Liver (tissue), 7 donors: ENCODE measurements at regions not wholly inside any gene's neighbourhood (a gene's known extent, or its start where the extent isn't known, plus 50 kb on each side); places are given as distances from the start of the nearest gene placed in this dataset.

Experiments
- DNase-seq: peaks from one replicate; pipeline ENCODE4 v3.0.0-alpha.2; 2017; ENCODE audit warnings: low spot score
- H3K27ac ChIP-seq, 2 donors: one replicate each; pipeline ENCODE4 v1.7.0; 2013; ENCODE audit warnings: inconsistent platforms in 2 of 2, low read length in 2 of 2, control low read depth in 1 of 2, low read depth in 1 of 2, mild to moderate bottlenecking in 1 of 2
- H3K27me3 ChIP-seq, 4 donors: one replicate each; pipeline versions ENCODE4 v1.6.1 to v1.7.0; 2013; ENCODE audit warnings: low read length in 3 of 4, inconsistent platforms in 1 of 4, mild to moderate bottlenecking in 1 of 4, moderate library complexity in 1 of 4; ENCODE audit not compliant: control insufficient read depth in 4 of 4, insufficient read depth in 4 of 4
- H3K36me3 ChIP-seq, 4 donors: one replicate each; pipeline versions ENCODE4 v1.6.1 to v1.7.0; 2013; ENCODE audit warnings: low read length in 3 of 4, mild to moderate bottlenecking in 3 of 4, low read depth in 1 of 4, moderate library complexity in 1 of 4; ENCODE audit not compliant: control insufficient read depth in 4 of 4, insufficient read depth in 3 of 4
- H3K4me1 ChIP-seq, 4 donors: one replicate each; pipeline versions ENCODE4 v1.6.1 to v1.7.0; 2013; ENCODE audit warnings: low read length in 3 of 4, mild to moderate bottlenecking in 3 of 4, moderate library complexity in 1 of 4; ENCODE audit not compliant: control insufficient read depth in 4 of 4, insufficient read depth in 4 of 4
- H3K4me3 ChIP-seq, 3 donors: one replicate each; pipeline versions ENCODE4 v1.6.1 to v1.7.0; 2013; ENCODE audit warnings: low read length in 3 of 3, control low read depth in 1 of 3, low read depth in 1 of 3, mild to moderate bottlenecking in 1 of 3
- H3K9ac ChIP-seq, 2 donors: one replicate each; pipeline ENCODE4 v1.7.0; 2013; ENCODE audit warnings: low read length in 2 of 2, mild to moderate bottlenecking in 2 of 2, moderate library complexity in 2 of 2, control low read depth in 1 of 2, low read depth in 1 of 2
- H3K9me3 ChIP-seq, 4 donors: one replicate each; pipeline versions ENCODE4 v1.6.1 to v1.7.0; 2013; ENCODE audit warnings: low read length in 3 of 4; ENCODE audit not compliant: control insufficient read depth in 4 of 4
- ATF3 ChIP-seq: IDR thresholded peaks from 2 replicates; pipeline ENCODE4 v1.6.1; 2016; ENCODE audit warnings: antibody characterized with exemption
- CTCF ChIP-seq: fragments of 150-350 bp; IDR thresholded peaks from 2 replicates; pipeline ENCODE4 v1.5.1; 2017; ENCODE audit warnings: improper control_type of control experiment, low read depth, low read length; ENCODE audit not compliant: missing input control
- EGR1 ChIP-seq, 2 donors: IDR thresholded peaks; 2 replicates each; pipeline ENCODE4 v1.6.1; 2016 to 2018; ENCODE audit warnings: antibody characterized with exemption in 2 of 2, low read depth in 2 of 2
- FOXA1 ChIP-seq: IDR thresholded peaks from 2 replicates; pipeline ENCODE4 v1.6.1; 2016; ENCODE audit warnings: antibody characterized with exemption
- FOXA2 ChIP-seq: IDR thresholded peaks from 2 replicates; pipeline ENCODE4 v1.6.1; 2016; ENCODE audit warnings: antibody characterized with exemption
- GABPA ChIP-seq, 2 donors: IDR thresholded peaks in 1 of 2; conservative IDR thresholded peaks in 1 of 2; 2 replicates each; pipeline ENCODE4 v1.6.1; 2016; ENCODE audit warnings: antibody characterized with exemption in 2 of 2, mild to moderate bottlenecking in 1 of 2, moderate library complexity in 1 of 2
- HNF4A ChIP-seq, 2 donors: conservative IDR thresholded peaks; 2 replicates each; pipeline ENCODE4 v1.6.1; 2016; ENCODE audit warnings: antibody characterized with exemption in 2 of 2, mild to moderate bottlenecking in 2 of 2
- HNF4G ChIP-seq: IDR thresholded peaks from 2 replicates; pipeline ENCODE4 v1.6.1; 2016; ENCODE audit warnings: antibody characterized with exemption
- JUND ChIP-seq, 2 donors: IDR thresholded peaks; 2 replicates each; pipeline ENCODE4 v1.6.1; 2016; ENCODE audit warnings: antibody characterized with exemption in 2 of 2
- MAX ChIP-seq: IDR thresholded peaks from 2 replicates; pipeline ENCODE4 v1.6.1; 2016; ENCODE audit warnings: antibody characterized with exemption
- NR2F2 ChIP-seq: IDR thresholded peaks from 2 replicates; pipeline ENCODE4 v1.6.1; 2016; ENCODE audit warnings: antibody characterized with exemption
- RAD21 ChIP-seq, 2 donors: IDR thresholded peaks; 2 replicates each; pipeline ENCODE4 v1.6.1; 2016; ENCODE audit warnings: antibody characterized with exemption in 2 of 2, mild to moderate bottlenecking in 2 of 2
- REST ChIP-seq: IDR thresholded peaks from 2 replicates; pipeline ENCODE4 v1.6.1; 2016; ENCODE audit warnings: antibody characterized with exemption, mild to moderate bottlenecking
- RXRA ChIP-seq, 2 donors: IDR thresholded peaks; 2 replicates each; pipeline ENCODE4 v1.6.1; 2017 to 2018; ENCODE audit warnings: antibody characterized with exemption in 2 of 2, mild to moderate bottlenecking in 1 of 2
- SP1 ChIP-seq: IDR thresholded peaks from 2 replicates; pipeline ENCODE4 v1.6.1; 2018; ENCODE audit warnings: antibody characterized with exemption, mild to moderate bottlenecking
- YY1 ChIP-seq: IDR thresholded peaks from 2 replicates; pipeline ENCODE4 v1.6.1; 2016; ENCODE audit warnings: antibody characterized with exemption, mild to moderate bottlenecking
- ZBTB33 ChIP-seq: IDR thresholded peaks from 2 replicates; pipeline ENCODE4 v1.6.1; 2016; ENCODE audit warnings: antibody characterized with exemption
- donor health status: healthy.
- donor health status: healthy.
- donor health status: healthy.
- donor health status: healthy.

GRCh38 chr5:13498279-13498678 is 446.2 kb downstream of the DNAH5 start:
- H3K27me3 ChIP-seq: no peaks in the 10 kb centered on the region
- no peak for DNase-seq

More at GRCh38 chr5:13498279-13498678, 446.2 kb downstream of the DNAH5 start:
- Histone ChIP-seq H3K36me3 (no peaks in the 10 kb centered on the region), H3K27ac (no peak overlapping the region), H3K4me1 (no peaks in the 10 kb centered on the region), H3K9ac (no peak overlapping the region), H3K9me3 (no peaks in the 10 kb centered on the region), H3K4me3 (no peak overlapping the region)
- no peak for TF ChIP-seq YY1
- no peak for TF ChIP-seq REST
- TF ChIP-seq JUND (IDR thresholded peaks at IDR 0.05): no peak
- no peak for TF ChIP-seq MAX
- TF ChIP-seq EGR1 (IDR thresholded peaks at IDR 0.05; ENCODE audit: low read depth in 2 of 2): no peak
- TF ChIP-seq FOXA1: no peak
- no peak for TF ChIP-seq HNF4G
- no peak for TF ChIP-seq RAD21 (IDR thresholded peaks at IDR 0.05)
- no peak for TF ChIP-seq ATF3
- TF ChIP-seq HNF4A (conservative IDR thresholded peaks at IDR 0.05): no peak
- TF ChIP-seq FOXA2: no peak
- no peak for TF ChIP-seq RXRA (IDR thresholded peaks at IDR 0.05)
- no peak for TF ChIP-seq CTCF
- TF ChIP-seq SP1: no peak
- TF ChIP-seq NR2F2: no peak
- TF ChIP-seq GABPA (IDR thresholded peaks at IDR 0.05 in 1 of 2, conservative IDR thresholded peaks at IDR 0.05 in 1 of 2): no peak
- no peak for TF ChIP-seq ZBTB33
